ENCODE measurements at regions not wholly inside any gene's neighbourhood (a gene's known extent, or its start where the extent isn't known, plus 50 kb on each side); places are given as distances from the start of the nearest gene placed in this dataset.

DNA sequence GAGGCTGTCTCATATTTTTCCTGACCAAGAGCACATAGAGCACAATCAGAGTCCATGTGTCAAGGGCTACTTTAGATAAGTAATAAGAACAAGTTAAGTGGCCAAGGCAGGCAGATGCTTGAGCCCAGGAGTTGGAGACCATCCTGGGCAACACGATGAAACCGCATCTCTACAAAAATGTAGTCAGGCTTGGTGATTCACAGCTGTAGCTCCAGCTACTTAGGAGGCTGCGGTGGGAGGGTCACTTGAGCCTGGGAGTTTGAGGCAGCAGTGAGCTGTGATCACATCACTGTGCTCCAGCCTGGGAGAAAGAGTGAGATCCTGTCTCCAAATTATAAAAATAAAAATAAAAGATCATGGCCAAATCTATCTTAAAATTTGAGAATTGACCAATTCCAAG, 767.9 kb upstream of the CTNND2 start:
- Histone ChIP-seq H2AK5ac (ENCODE audit: low read depth, low read length) (no peak overlapping the region), H3K9ac (replicated peaks in 1 of 4; ENCODE audit: extremely low read depth in 1 of 4, low read depth in 3 of 4, low read length in 3 of 4) (no peak overlapping the region)

More for the DNA sequence above, 767.9 kb upstream of the CTNND2 start:
- H3K79me1 ChIP-seq (ENCODE audit: low read depth, low read length): peaks cover 4% of the 10 kb centered on the region
- no peak overlapping the region for H3K4ac ChIP-seq (replicated peaks; ENCODE audit: insufficient read length, low read depth, low read length)
- no peak overlapping the region for H3K4me2 ChIP-seq (ENCODE audit: insufficient read depth in 1 of 2, low read depth in 2 of 2, low read length in 2 of 2)
- 82% methylated on average over 3 of the region's 3 CpGs; no CpG with 5 or more reads in 1 of the 2 experiments for WGBS, 2 experiments (ENCODE audit: extremely low coverage in 1 of 2, insufficient coverage in 1 of 2, insufficient read length in 1 of 2, insufficient replicate concordance in 2 of 2, low coverage in 1 of 2, low lambda C conversion rate in 2 of 2, missing lambda C conversion rate in 1 of 2)
- FAIRE-seq: no peak
- ChIA-PET POLR2A (ENCODE audit: partially characterized antibody) (interaction anchor here (4.6 kb wide), 1 partner anchor 10 kb away, joined by 37 read pairs; no protein-coding TSS in a partner anchor), CTCF (ENCODE audit: partially characterized antibody) (interaction anchor here (0.6 to 2.6 kb wide), 2 partner anchors 11 to 41 kb away, joined by 3 to 8 read pairs; no protein-coding TSS in a partner anchor)
- peak overlapping the region; percentile 60; the same call in 1 of the 2 replicates for H2BK12ac ChIP-seq (ENCODE audit: low read depth, low read length)
- peak overlapping the region; percentile 51; the same call in 1 of the 2 replicates for H2BK20ac ChIP-seq (ENCODE audit: low read length)
- no peak overlapping the region for H2BK120ac ChIP-seq (replicated peaks; ENCODE audit: low read depth, low read length)
- peaks cover 0 to 57% of the 10 kb centered on the region in 2 experiments; a peak in 3 of 4 replicates for H3K79me2 ChIP-seq (ENCODE audit: control insufficient read depth in 1 of 2, insufficient read depth in 2 of 2, low read length in 2 of 2)
- H3K4me3 ChIP-seq (ENCODE audit: extremely low read depth in 1 of 4, insufficient read depth in 2 of 4, low read depth in 3 of 4, low read length in 4 of 4): no peak overlapping the region
- DNase-seq (ENCODE audit: low read depth in 1 of 2, low spot score in 2 of 2): no peak
- peaks cover 0 to 4% (median 1%) of the 10 kb centered on the region in 4 experiments; a peak in 2 of 8 replicates for H3K36me3 ChIP-seq (ENCODE audit: control insufficient read depth in 2 of 4, insufficient read depth in 4 of 4, low read length in 3 of 4)
- TF ChIP-seq MAX (IDR thresholded peaks at IDR 0.05) (no peak), ZNF274 (IDR thresholded peaks at IDR 0.05; ENCODE audit: borderline replicate concordance, extremely low read depth, low read length) (no peak), TAF7 (optimal IDR thresholded peaks at IDR 0.05; ENCODE audit: borderline replicate concordance, low read depth, low read length) (no peak), SP4 (IDR thresholded peaks at IDR 0.05; ENCODE audit: low read length) (no peak), SIX5 (IDR thresholded peaks at IDR 0.05; ENCODE audit: low read depth, low read length) (no peak), RFX5 (IDR thresholded peaks at IDR 0.05; ENCODE audit: borderline replicate concordance, low read depth, low read length) (no peak)
- H4K91ac ChIP-seq (replicated peaks; ENCODE audit: insufficient read length, low read length): no peak overlapping the region
- no peak overlapping the region for H2AFZ ChIP-seq (ENCODE audit: low read length)
- H2BK15ac ChIP-seq (ENCODE audit: low read length): no peak overlapping the region
- no peak overlapping the region for H3K23ac ChIP-seq (ENCODE audit: insufficient read length)
- H3K4me1 ChIP-seq (replicated peaks in 1 of 4; ENCODE audit: control insufficient read depth in 3 of 4, insufficient read depth in 4 of 4, low read length in 3 of 4): peaks cover 4 to 18% (median 14%) of the 10 kb centered on the region in 4 experiments; a peak in 4 of 7 replicates
- H3K18ac ChIP-seq (ENCODE audit: extremely low read depth, low read length): peak overlapping the region; percentile 65; the same call in 1 of the 2 replicates
- no peak overlapping the region for H3K27ac ChIP-seq (ENCODE audit: low read depth, low read length)
- H4K20me1 ChIP-seq (replicated peaks in 1 of 2; ENCODE audit: control insufficient read depth in 1 of 2, insufficient read depth in 2 of 2, low read length in 2 of 2): no peaks in the 10 kb centered on the region
- no peak overlapping the region for H4K5ac ChIP-seq (ENCODE audit: insufficient read length, low read depth, low read length)
- H2BK5ac ChIP-seq (ENCODE audit: low read depth, low read length): no peak overlapping the region
- no peak overlapping the region for H3K14ac ChIP-seq (ENCODE audit: insufficient read length)
- H3K56ac ChIP-seq (replicated peaks; ENCODE audit: insufficient read length, low read depth, low read length): no peak overlapping the region
- H3K9me3 ChIP-seq (ENCODE audit: insufficient read depth in 2 of 2, low read depth in 1 of 2, low read length in 1 of 2): peaks cover 0 to 3% of the 10 kb centered on the region in 2 experiments; a peak in 1 of 4 replicates
- H4K8ac ChIP-seq (ENCODE audit: extremely low read depth, insufficient read depth, low read length): no peak overlapping the region
- no peaks in the 10 kb centered on the region for H3K27me3 ChIP-seq (replicated peaks in 1 of 4; ENCODE audit: control insufficient read depth in 3 of 4, extremely low read depth in 1 of 4, insufficient read depth in 3 of 4, low read length in 3 of 4)
- no peaks in the 10 kb centered on the region for H3K23me2 ChIP-seq (ENCODE audit: low read depth, low read length)

Measured in H1 (cell line).